ENCODE measurements at regions not wholly inside any gene's neighbourhood (a gene's known extent, or its start where the extent isn't known, plus 50 kb on each side); places are given as distances from the start of the nearest gene placed in this dataset.

DNA sequence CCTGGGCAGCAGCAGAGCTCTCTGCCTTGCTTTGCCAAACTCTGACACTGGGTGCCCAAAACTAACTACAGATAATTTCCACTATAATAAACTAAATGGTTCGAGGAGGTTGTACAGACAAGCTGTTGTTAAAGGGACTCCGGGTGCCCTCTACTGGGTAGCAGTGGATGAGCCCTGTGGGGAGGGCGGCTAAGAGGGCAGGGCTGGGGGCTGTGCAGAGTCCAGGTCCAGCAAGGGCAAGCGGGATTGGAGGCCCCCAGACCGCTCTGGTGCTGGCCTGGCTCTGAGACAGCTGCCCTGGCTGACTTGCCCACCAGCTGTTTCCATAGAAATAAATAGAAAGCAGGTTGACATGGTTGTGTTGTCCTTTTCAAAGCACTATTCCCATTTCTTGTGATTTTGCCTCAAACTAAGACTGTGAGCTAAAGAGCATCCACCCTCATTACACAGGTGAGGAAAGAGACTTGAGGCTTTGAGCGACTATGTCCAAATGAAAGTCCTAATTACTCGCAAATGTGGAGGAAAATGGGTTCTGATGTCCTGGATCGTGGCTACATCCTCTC, 167.6 kb upstream of the CST7 start:
- no peaks in the 10 kb centered on the region for H3K27me3 ChIP-seq
- H3K27ac ChIP-seq: no peak overlapping the region
- H3K4me3 ChIP-seq: no peak overlapping the region
- peak in 1 of 2 donors; percentile 59 for DNase-seq (ENCODE audit: low spot score in 2 of 2)
- H3K9me3 ChIP-seq: no peaks in the 10 kb centered on the region
- no peaks in the 10 kb centered on the region for H3K36me3 ChIP-seq
- no peaks in the 10 kb centered on the region for H3K4me1 ChIP-seq
- TF ChIP-seq, protein P1, sequence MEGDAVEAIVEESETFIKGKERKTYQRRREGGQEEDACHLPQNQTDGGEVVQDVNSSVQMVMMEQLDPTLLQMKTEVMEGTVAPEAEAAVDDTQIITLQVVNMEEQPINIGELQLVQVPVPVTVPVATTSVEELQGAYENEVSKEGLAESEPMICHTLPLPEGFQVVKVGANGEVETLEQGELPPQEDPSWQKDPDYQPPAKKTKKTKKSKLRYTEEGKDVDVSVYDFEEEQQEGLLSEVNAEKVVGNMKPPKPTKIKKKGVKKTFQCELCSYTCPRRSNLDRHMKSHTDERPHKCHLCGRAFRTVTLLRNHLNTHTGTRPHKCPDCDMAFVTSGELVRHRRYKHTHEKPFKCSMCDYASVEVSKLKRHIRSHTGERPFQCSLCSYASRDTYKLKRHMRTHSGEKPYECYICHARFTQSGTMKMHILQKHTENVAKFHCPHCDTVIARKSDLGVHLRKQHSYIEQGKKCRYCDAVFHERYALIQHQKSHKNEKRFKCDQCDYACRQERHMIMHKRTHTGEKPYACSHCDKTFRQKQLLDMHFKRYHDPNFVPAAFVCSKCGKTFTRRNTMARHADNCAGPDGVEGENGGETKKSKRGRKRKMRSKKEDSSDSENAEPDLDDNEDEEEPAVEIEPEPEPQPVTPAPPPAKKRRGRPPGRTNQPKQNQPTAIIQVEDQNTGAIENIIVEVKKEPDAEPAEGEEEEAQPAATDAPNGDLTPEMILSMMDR (IDR thresholded peaks at IDR 0.05): peak in 1 of 3 experiments; percentile 33
- intact Hi-C loops (cut with DNase I): no loop called here

DNA sequence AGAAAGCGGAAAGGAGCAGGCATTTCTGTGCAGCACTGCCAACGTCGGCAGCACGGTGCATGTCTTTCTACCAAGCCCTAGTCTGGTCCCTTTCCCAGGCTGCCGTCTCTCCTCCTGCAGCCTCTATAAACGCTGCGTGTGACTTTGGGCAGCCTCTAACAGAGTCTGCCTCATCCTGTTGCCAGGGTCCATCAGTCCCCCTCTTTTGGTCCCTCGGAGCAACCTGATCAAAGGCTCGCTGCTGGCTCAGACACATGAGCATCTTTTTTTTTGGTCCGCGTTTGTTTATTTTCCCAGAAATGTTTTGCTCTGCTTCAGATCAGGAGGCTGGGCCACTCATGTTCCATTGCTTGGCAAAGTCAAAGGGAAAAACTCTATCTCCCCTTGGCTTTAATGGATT, 166.8 kb upstream of the CST7 start:
- intact Hi-C loops (cut with DNase I): no loop called here
- Histone ChIP-seq H3K4me3 (no peak overlapping the region), H3K4me1 (no peaks in the 10 kb centered on the region), H3K27ac (no peak overlapping the region), H3K36me3 (no peaks in the 10 kb centered on the region), H3K9me3 (no peaks in the 10 kb centered on the region), H3K27me3 (no peaks in the 10 kb centered on the region)
- DNase-seq (ENCODE audit: low spot score in 2 of 2): no peak
- TF ChIP-seq, protein P1 (IDR thresholded peaks at IDR 0.05): no peak

DNA sequence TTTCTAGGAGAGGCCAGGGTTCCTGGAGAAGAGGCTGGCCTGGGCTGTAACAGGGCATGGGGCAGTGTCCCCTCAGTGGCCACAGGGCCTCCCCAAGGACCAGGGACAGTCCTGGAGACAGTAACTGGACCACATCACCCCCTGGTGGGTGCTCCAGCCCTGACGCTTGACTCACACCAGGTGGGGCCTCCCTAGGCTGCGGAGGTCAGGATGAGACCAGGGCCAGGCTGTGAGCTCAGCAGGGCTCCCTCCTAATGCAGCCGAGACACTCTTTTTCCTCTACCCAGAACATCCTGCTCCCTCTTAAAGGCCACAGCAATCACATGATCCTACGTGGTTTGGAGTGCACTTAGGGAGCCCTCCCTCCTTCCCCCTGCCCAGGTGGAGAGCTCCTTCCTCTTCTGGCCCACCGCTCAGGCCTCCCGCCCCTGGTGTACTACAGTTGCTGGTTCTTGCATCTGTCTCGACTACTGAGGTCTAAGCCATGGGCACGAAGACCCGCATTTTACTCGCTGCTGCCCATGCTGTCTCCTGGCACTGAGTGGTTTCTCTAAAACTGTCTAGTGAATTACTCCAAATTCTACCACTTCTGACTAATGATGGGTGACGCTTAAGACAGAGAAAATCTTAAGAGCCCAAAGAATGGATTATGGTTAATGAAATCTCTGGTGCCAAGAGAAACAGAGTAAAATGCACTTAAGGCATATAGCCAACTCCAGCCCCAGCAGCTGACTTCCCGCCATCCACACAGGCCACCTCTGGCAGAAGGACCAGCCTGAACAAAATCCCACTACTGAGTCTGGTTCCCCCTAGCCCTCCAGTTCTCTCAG, 166.1 kb upstream of the CST7 start:
- Histone ChIP-seq H3K27ac (no peak overlapping the region), H3K27me3 (no peaks in the 10 kb centered on the region), H3K4me3 (no peak overlapping the region), H3K4me1 (no peaks in the 10 kb centered on the region), H3K36me3 (no peaks in the 10 kb centered on the region), H3K9me3 (no peaks in the 10 kb centered on the region)
- TF ChIP-seq, protein P1 (IDR thresholded peaks at IDR 0.05): no peak
- intact Hi-C loops (cut with DNase I): no loop called here
- no peak for DNase-seq (ENCODE audit: low spot score in 2 of 2)

DNA sequence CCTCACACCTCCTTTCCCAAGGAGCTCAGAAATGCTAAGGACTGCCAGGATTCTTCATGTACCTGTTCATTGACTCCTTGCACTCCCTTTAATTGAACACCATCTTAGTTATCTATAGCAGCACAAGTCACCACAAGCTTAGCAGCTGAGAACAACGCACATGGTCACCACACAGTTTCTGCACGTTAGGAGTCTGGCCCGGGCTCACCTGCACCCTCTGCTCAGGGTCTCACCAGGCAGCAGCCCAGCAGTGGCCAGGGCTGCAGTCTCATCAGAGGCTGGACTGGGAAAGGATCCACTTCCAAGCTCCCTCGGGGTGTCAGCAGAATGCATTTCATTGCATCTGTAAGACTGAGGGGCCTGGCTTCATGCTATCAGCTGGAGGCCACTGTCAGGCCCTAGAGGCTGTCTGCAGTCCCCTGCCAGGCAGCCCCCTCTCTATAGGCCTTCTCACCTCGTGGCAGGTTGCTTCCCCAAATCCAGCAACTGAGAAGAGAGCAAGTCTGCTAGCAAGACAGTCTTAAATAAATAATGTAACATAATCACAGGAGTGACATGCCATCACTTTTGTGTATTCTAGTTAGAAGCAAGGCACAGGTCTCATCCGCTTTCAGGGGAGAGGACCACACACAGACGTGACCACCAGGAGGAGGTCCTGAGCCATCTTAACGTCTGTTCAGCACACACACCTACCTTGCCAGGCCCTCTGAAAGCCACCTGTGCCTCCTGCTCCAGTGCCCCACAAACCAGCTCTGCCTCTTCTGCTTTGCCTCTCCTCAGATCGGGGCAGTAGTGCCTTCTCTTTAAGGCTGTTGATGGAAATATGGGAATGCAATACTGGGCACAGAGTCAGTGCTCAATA, 165.2 kb upstream of the CST7 start:
- H3K4me1 ChIP-seq: no peaks in the 10 kb centered on the region
- TF ChIP-seq, protein P1 (IDR thresholded peaks at IDR 0.05): no peak
- H3K27ac ChIP-seq: no peak overlapping the region
- no peak for DNase-seq (ENCODE audit: low spot score in 2 of 2)
- H3K36me3 ChIP-seq: no peaks in the 10 kb centered on the region
- H3K27me3 ChIP-seq: no peaks in the 10 kb centered on the region
- intact Hi-C loops (cut with DNase I): no loop called here
- no peaks in the 10 kb centered on the region for H3K9me3 ChIP-seq
- no peak overlapping the region for H3K4me3 ChIP-seq

DNA sequence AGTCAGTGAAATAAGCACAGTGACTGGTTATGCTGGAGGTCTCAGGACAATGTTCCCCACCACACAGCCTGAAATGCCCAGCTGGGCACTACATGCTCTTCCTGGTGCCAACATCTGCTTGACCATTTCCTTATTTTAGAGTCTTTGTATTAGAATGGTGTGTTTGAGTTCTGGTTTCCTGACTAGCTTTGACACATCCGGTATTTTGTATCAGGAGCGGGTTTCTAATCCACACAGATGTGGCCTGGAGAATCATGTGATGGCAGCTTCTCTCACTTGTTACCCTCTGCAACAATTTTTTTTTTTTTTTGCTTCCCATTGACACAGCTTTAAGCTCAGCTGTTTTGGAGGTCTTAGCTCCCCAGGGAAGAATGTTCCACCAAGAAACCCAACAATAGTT, 164.5 kb upstream of the CST7 start:
- H3K27ac ChIP-seq: no peak overlapping the region
- H3K4me3 ChIP-seq: no peak overlapping the region
- DNase-seq (ENCODE audit: low spot score in 2 of 2): no peak
- intact Hi-C loops (cut with DNase I): no loop called here
- H3K27me3 ChIP-seq: no peaks in the 10 kb centered on the region
- no peaks in the 10 kb centered on the region for H3K4me1 ChIP-seq
- H3K9me3 ChIP-seq: no peaks in the 10 kb centered on the region
- TF ChIP-seq, protein P1 (IDR thresholded peaks at IDR 0.05): no peak
- H3K36me3 ChIP-seq: no peaks in the 10 kb centered on the region
